Endometrium (tissue), 2 donors: ENCODE measurements at regions not wholly inside any gene's neighbourhood (a gene's known extent, or its start where the extent isn't known, plus 50 kb on each side); places are given as distances from the start of the nearest gene placed in this dataset.

Experiments
- FAIRE-seq: peaks from 2 replicates; lab custom pipeline; 2012; peaks lifted over from hg19 to GRCh38; lab: Jason Lieb, UNC
- donor health status: control.
- donor health status: control.

- no peak for FAIRE-seq
Measured at GRCh38 chr10:28928484-28928883, 251.2 kb downstream of the BAMBI start.

- FAIRE-seq: no peak
Measured at GRCh38 chr10:28929942-28930341, 252.6 kb downstream of the BAMBI start.

GRCh38 chr10:28930514-28931495, 253.5 kb downstream of the BAMBI start:
- FAIRE-seq: no peak

GRCh38 chr10:28935061-28935460, 257.7 kb downstream of the BAMBI start:
- FAIRE-seq: no peak

- FAIRE-seq: no peak
Measured at GRCh38 chr10:28937959-28938358, 260.6 kb downstream of the BAMBI start.

GRCh38 chr10:28938745-28939144, 261.4 kb downstream of the BAMBI start:
- no peak for FAIRE-seq

- FAIRE-seq: no peak
Measured at GRCh38 chr10:28939281-28940157, 262.2 kb downstream of the BAMBI start.

GRCh38 chr10:28940158-28940888, 263.0 kb downstream of the BAMBI start:
- FAIRE-seq: peak; percentile 26

GRCh38 chr10:28942012-28942411, 264.7 kb downstream of the BAMBI start:
- no peak for FAIRE-seq

GRCh38 chr10:28945959-28946358, 268.6 kb downstream of the BAMBI start:
- FAIRE-seq: peak; percentile 89

- FAIRE-seq: no peak
Measured at GRCh38 chr10:28946479-28946878, 269.2 kb downstream of the BAMBI start.

- no peak for FAIRE-seq
Measured at GRCh38 chr10:28947171-28947570, 269.9 kb downstream of the BAMBI start.

- FAIRE-seq: no peak
Measured at GRCh38 chr10:28948046-28948445, 270.7 kb downstream of the BAMBI start.

- FAIRE-seq: no peak
Measured at GRCh38 chr10:28949005-28950004, 272.0 kb downstream of the BAMBI start.

- FAIRE-seq: no peak
Measured at GRCh38 chr10:28951484-28951883, 274.2 kb downstream of the BAMBI start.

- no peak for FAIRE-seq
Measured at GRCh38 chr10:28952523-28952922, 275.2 kb downstream of the BAMBI start.

GRCh38 chr10:28954211-28954610, 276.9 kb downstream of the BAMBI start:
- FAIRE-seq: no peak

- no peak for FAIRE-seq
Measured at GRCh38 chr10:28958468-28958867, 281.1 kb downstream of the BAMBI start.

GRCh38 chr10:28959850-28960501, 282.7 kb downstream of the BAMBI start:
- FAIRE-seq: no peak

- FAIRE-seq: no peak
Measured at GRCh38 chr10:28962768-28963167, 285.4 kb downstream of the BAMBI start.
